Gastrocnemius medialis (tissue), 4 donors: ENCODE measurements at regions not wholly inside any gene's neighbourhood (a gene's known extent, or its start where the extent isn't known, plus 50 kb on each side); places are given as distances from the start of the nearest gene placed in this dataset.

Source experiments
- ATAC-seq, 2 donors: fragments of 150-250 bp; one replicate each; pipeline ENCODE4 v1.9.1; 2016
- DNase-seq, 2 donors: peaks; one replicate each; pipeline ENCODE4 v3.0.0-alpha.2; 2019
- H3K27ac ChIP-seq, 4 donors: fragments of 200-600 bp; sonication (generic); 1 replicate in 1 of 4; 2 replicates in 3 of 4; pipeline ENCODE4 v1.5.1; 2016 to 2018; ENCODE audit warnings: mild to moderate bottlenecking in 2 of 4, moderate library complexity in 1 of 4
- H3K27me3 ChIP-seq, 3 donors: fragments of 200-600 bp; sonication (generic) in 2 of 3; 1 replicate in 1 of 3; 2 replicates in 2 of 3; pipeline versions ENCODE4 v1.5.1 to v1.6.0; 2016 to 2019; ENCODE audit warnings: mild to moderate bottlenecking in 1 of 3, moderate library complexity in 1 of 3
- H3K36me3 ChIP-seq, 2 donors: fragments of 200-600 bp; sonication (generic) in 1 of 2; one replicate each; pipeline ENCODE4 v1.5.1; 2017 to 2018
- H3K4me1 ChIP-seq, 2 donors: fragments of 200-600 bp; sonication (generic) in 1 of 2; one replicate each; pipeline ENCODE4 v1.5.1; 2016 to 2017; ENCODE audit warnings: mild to moderate bottlenecking in 2 of 2
- H3K4me3 ChIP-seq, 4 donors: fragments of 200-600 bp; sonication (generic) in 3 of 4; 1 replicate in 1 of 4; 2 replicates in 3 of 4; pipeline ENCODE4 v1.5.1; 2016 to 2019; ENCODE audit warnings: mild to moderate bottlenecking in 2 of 4
- H3K9me3 ChIP-seq, 3 donors: fragments of 200-600 bp; sonication (generic) in 2 of 3; 1 replicate in 1 of 3; 2 replicates in 2 of 3; pipeline ENCODE4 v1.5.1; 2016 to 2019
- POLR2A ChIP-seq, 2 donors: fragments of 450-650 bp; IDR thresholded peaks; one replicate each; pipeline ENCODE4 v1.6.1; 2017; ENCODE audit warnings: antibody characterized with exemption in 2 of 2, mild to moderate bottlenecking in 2 of 2, moderate library complexity in 2 of 2
- in situ Hi-C, 4 donors: fragments of 200-750 bp; cut with MboI; loops; one replicate each; pipeline versions ENCODE4 v1.15.0 to v1.8.0; 2017; ENCODE audit warnings: low sequenced_read_pairs in 4 of 4
- intact Hi-C: fragments of 100-400 bp; cut with DNase I; formaldehyde crosslinking; loops from one replicate; pipeline ENCODE4 v1.15.1; 2023; ENCODE audit warnings: low total_unique reads
- TF ChIP-seq, protein P1 (sequence below), 5 experiments: fragments of 450-650 bp in 3 of 5; fragments of 200-600 bp in 2 of 5; sonication (generic) in 2 of 5; IDR thresholded peaks in 4 of 5; conservative IDR thresholded peaks in 1 of 5; 1 replicate in 4 of 5; 2 replicates in 1 of 5; pipeline ENCODE4 v1.5.1; 2016 to 2019; ENCODE audit warnings: antibody characterized with exemption in 5 of 5, mild to moderate bottlenecking in 3 of 5, moderate library complexity in 3 of 5

DNA sequence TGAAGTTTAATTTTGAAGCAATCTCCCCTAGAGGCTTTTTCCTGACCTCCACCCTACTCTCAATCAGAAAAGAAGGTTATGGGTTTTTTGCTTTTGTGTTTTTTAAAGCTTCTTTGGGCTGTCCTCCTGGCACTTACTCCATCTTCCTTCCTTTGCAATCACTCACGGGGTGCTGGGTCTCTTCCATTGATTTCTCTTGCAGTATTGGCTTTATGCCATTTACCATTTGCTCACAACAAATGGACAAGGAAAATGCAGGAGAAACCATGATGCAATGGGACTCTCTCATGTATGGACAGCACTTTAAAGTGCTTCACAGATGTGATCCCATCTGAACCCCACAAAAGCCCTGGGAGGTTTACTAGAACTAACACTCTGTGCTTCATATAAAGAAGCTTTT, 57.5 kb downstream of the SST start:
- DNase-seq (no peak), ATAC-seq (no peak)
- TF ChIP-seq, protein P1, sequence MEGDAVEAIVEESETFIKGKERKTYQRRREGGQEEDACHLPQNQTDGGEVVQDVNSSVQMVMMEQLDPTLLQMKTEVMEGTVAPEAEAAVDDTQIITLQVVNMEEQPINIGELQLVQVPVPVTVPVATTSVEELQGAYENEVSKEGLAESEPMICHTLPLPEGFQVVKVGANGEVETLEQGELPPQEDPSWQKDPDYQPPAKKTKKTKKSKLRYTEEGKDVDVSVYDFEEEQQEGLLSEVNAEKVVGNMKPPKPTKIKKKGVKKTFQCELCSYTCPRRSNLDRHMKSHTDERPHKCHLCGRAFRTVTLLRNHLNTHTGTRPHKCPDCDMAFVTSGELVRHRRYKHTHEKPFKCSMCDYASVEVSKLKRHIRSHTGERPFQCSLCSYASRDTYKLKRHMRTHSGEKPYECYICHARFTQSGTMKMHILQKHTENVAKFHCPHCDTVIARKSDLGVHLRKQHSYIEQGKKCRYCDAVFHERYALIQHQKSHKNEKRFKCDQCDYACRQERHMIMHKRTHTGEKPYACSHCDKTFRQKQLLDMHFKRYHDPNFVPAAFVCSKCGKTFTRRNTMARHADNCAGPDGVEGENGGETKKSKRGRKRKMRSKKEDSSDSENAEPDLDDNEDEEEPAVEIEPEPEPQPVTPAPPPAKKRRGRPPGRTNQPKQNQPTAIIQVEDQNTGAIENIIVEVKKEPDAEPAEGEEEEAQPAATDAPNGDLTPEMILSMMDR (IDR thresholded peaks at IDR 0.05 in 4 of 5, conservative IDR thresholded peaks at IDR 0.05 in 1 of 5) = no peak
- in situ Hi-C loops = loop anchor here in 2 of 4 donors (10.0 kb wide), 1 partner anchor 102 kb away; no protein-coding TSS in a partner anchor
- Histone ChIP-seq H3K4me3 (no peak overlapping the region), H3K36me3 (no peaks in the 10 kb centered on the region), H3K9me3 (no peaks in the 10 kb centered on the region), H3K4me1 (no peaks in the 10 kb centered on the region), H3K27me3 (peaks cover 0 to 4% (median 0%) of the 10 kb centered on the region in 3 donors), H3K27ac (no peak overlapping the region)
- intact Hi-C loops = no loop called here

DNA sequence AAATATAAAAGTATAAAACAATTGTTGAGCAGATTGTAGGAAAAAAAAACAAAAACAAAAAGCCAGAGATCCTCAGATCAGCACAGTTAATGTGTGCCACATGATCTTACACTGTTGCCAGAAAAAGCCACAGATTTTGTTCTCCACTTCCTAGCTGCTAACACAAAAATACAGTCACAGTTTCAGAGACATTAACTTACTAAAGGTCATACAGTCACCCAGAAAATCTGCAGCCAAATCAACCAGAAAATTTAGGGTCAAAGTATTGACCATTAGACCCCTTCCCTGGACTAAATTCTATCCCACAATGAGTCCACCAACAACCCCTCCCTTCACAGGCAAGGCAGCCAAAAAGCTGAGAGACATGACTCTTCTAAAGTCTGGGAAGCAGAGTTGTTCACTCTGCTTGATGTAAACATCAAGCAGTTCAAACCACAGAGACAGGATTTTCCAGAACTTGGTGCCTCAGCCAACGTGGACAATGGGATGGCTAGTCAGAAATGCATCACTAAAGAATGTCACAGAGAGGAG, 59.1 kb downstream of the SST start:
- intact Hi-C loops (no loop called here), in situ Hi-C loops (loop anchor here in 2 of 4 donors (10.0 kb wide), 1 partner anchor 104 kb away; no protein-coding TSS in a partner anchor)
- Histone ChIP-seq H3K4me1 (no peaks in the 10 kb centered on the region), H3K27me3 (peaks cover 0 to 4% (median 0%) of the 10 kb centered on the region in 3 donors), H3K27ac (no peak overlapping the region), H3K4me3 (no peak overlapping the region), H3K9me3 (no peaks in the 10 kb centered on the region), H3K36me3 (no peaks in the 10 kb centered on the region)
- DNase-seq (no peak), ATAC-seq (no peak)
- TF ChIP-seq, protein P1 (IDR thresholded peaks at IDR 0.05 in 4 of 5, conservative IDR thresholded peaks at IDR 0.05 in 1 of 5) = no peak
- TF ChIP-seq POLR2A (IDR thresholded peaks at IDR 0.05) = no peak

DNA sequence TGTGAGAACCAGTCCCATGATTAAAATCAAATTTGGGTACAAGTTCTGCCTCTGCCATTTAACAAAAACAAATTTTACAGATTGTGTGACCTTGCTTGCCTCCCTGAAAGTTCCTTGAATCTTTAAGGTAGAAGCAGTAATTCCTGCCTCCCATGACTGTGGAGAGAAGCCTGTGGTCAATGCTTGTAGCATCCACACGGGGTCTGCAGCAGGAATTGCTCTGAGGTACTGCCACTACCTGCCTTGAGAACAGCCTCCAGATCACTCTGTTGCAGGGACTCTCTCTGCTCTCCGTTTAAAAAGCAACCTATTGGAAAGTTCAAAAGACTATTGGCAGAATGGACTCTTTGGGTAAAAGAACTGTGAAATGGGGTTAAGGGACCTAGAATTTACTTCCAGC, 75.9 kb downstream of the SST start:
- DNase-seq (no peak), ATAC-seq (no peak)
- H3K4me1 ChIP-seq = no peaks in the 10 kb centered on the region
- H3K27me3 ChIP-seq = no peaks in the 10 kb centered on the region
- in situ Hi-C loops (no loop called here), intact Hi-C loops (no loop called here)
- TF ChIP-seq, protein P1 (IDR thresholded peaks at IDR 0.05 in 4 of 5, conservative IDR thresholded peaks at IDR 0.05 in 1 of 5) = no peak
- no peak for TF ChIP-seq POLR2A (IDR thresholded peaks at IDR 0.05)
- no peaks in the 10 kb centered on the region for H3K36me3 ChIP-seq
- no peak overlapping the region for H3K4me3 ChIP-seq
- no peaks in the 10 kb centered on the region for H3K9me3 ChIP-seq
- no peak overlapping the region for H3K27ac ChIP-seq

DNA sequence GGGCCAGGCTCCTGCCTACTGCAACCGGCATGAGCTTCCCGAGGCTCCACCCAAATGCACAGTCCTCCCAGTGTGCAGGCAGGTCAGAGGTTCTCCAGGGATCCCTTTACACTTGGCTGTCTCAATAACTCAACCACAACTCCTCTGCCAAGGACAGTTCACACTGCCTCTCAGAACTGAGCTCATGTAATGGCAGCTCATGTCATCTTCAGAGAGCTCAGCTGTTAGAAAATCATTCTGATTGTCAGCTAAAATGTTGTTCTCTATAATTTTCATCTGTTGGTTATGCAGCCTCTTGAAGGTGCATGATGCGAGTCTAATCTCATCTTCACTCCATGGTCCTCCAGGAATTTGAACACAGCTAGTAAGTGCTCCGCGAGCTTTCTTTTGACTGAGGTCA, 76.7 kb downstream of the SST start:
- H3K4me1 ChIP-seq = no peaks in the 10 kb centered on the region
- TF ChIP-seq, protein P1 (IDR thresholded peaks at IDR 0.05 in 4 of 5, conservative IDR thresholded peaks at IDR 0.05 in 1 of 5) = no peak
- DNase-seq = no peak
- H3K27ac ChIP-seq = no peak overlapping the region
- no peak overlapping the region for H3K4me3 ChIP-seq
- ATAC-seq = no peak
- in situ Hi-C loops = no loop called here
- intact Hi-C loops = no loop called here
- H3K27me3 ChIP-seq = no peaks in the 10 kb centered on the region
- H3K9me3 ChIP-seq = no peaks in the 10 kb centered on the region
- no peaks in the 10 kb centered on the region for H3K36me3 ChIP-seq
